GM18861 (cell line): ENCODE measurements at regions not wholly inside any gene's neighbourhood (a gene's known extent, or its start where the extent isn't known, plus 50 kb on each side); places are given as distances from the start of the nearest gene placed in this dataset.

Source experiments
- ATAC-seq: cut with Tn5 transposase; IDR thresholded peaks from one replicate; pipeline ENCODE4 v1.9.1; 2021; ENCODE audit not compliant: unreplicated experiment

- ATAC-seq, result no peak
These were observed 800.9 kb downstream of the USP25 start for GRCh38 chr21:16530656-16531055.

GRCh38 chr21:16532840-16533239 is 803.1 kb downstream of the USP25 start:
- no peak for ATAC-seq

- no peak for ATAC-seq
These were observed 804.1 kb downstream of the USP25 start for GRCh38 chr21:16533692-16534407.

GRCh38 chr21:16534408-16535101 is 804.8 kb downstream of the USP25 start:
- ATAC-seq, result no peak

- no peak for ATAC-seq
These were observed 805.3 kb downstream of the USP25 start for GRCh38 chr21:16535102-16535422.

- ATAC-seq, result no peak
These were observed 805.8 kb downstream of the USP25 start for GRCh38 chr21:16535626-16536025.

- ATAC-seq, result no peak
These were observed 806.4 kb downstream of the USP25 start for GRCh38 chr21:16536140-16536539.

- no peak for ATAC-seq
These were observed 807.1 kb downstream of the USP25 start for GRCh38 chr21:16536643-16537434.

GRCh38 chr21:16537501-16537900 is 807.7 kb downstream of the USP25 start:
- no peak for ATAC-seq

- no peak for ATAC-seq
These were observed 808.6 kb downstream of the USP25 start for GRCh38 chr21:16538405-16538804.

GRCh38 chr21:16538936-16539440 is 809.2 kb downstream of the USP25 start:
- ATAC-seq, result no peak

GRCh38 chr21:16540966-16541727 is 811.4 kb downstream of the USP25 start:
- no peak for ATAC-seq

- no peak for ATAC-seq
These were observed 820.3 kb downstream of the USP25 start for GRCh38 chr21:16550118-16550517.

GRCh38 chr21:16550917-16551741 is 821.3 kb downstream of the USP25 start:
- ATAC-seq, result no peak

GRCh38 chr21:16552880-16553279 is 823.1 kb downstream of the USP25 start:
- ATAC-seq, result no peak

- ATAC-seq, result no peak
These were observed 824.7 kb downstream of the USP25 start for GRCh38 chr21:16554503-16554902.

- ATAC-seq, result no peak
These were observed 833.3 kb downstream of the USP25 start for GRCh38 chr21:16563116-16563515.

- ATAC-seq, result no peak
These were observed 834.0 kb downstream of the USP25 start for GRCh38 chr21:16563795-16564194.

- ATAC-seq, result no peak
These were observed 838.5 kb downstream of the USP25 start for GRCh38 chr21:16568244-16568643.

- no peak for ATAC-seq
These were observed 838.9 kb downstream of the USP25 start for GRCh38 chr21:16568661-16569060.
